Mucosa of gallbladder (tissue), 1 donor: ENCODE measurements at regions not wholly inside any gene's neighbourhood (a gene's known extent, or its start where the extent isn't known, plus 50 kb on each side); places are given as distances from the start of the nearest gene placed in this dataset.
"Not testable (repeated sequence)": the region's sequence is repeated elsewhere in the genome, so short reads cannot be mapped to it uniquely, and the experiment has no call there.

Experiments used
- DNase-seq: peaks from one replicate; pipeline ENCODE4 v3.0.0-alpha.2; 2020; ENCODE audit warnings: low spot score
- donor health status: DM: no; HTN: no; CAD: no.

- DNase-seq = no peak
Measured at GRCh38 chr1:187817782-187818181, 989.0 kb downstream of the PLA2G4A start.

DNA sequence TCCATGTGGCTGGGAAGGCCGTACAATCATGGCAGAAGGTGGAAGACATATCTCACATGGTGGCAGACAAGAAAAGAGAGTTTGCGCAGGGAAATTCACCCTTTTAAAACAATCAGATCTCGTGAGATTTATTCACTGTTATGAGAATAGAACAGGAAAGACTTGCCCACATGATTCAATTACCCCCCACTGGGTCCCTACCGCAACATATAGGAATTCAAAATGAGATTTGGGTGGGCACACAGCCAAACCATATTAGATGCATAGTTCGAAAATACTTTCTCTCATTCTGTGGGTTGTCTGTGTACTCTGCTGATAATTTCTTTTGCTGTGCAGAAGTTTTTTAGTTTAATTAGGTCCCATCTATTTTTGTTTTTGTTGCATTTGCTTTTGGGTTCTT, 990.3 kb downstream of the PLA2G4A start:
- DNase-seq = no peak

DNA sequence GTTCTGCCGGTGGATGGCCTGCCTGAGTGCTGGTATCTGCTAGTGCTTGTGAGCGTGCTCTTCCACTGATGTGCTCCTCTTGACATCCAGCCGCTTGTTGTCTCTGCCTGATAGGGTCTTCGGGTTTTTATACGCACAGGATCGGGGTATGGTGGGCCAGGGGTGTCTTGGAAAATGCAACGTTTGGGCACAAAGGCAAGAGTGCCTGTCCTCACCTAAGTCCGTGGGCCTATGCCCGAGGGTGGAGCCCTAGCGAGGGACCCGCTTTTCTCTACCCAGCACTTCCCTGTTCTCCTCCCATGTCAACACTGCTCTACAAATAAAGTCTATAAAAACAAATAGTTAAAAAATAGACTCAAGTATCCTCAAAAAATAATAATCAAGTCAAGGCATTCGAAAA, 1007.8 kb downstream of the PLA2G4A start:
- no peak for DNase-seq

GRCh38 chr1:187837787-187838186, 1009.0 kb downstream of the PLA2G4A start:
- DNase-seq = no peak

- DNase-seq = no peak
Measured at GRCh38 chr1:187838335-187839293, 1009.9 kb downstream of the PLA2G4A start.

GRCh38 chr1:187839873-187840272, 1011.1 kb downstream of the PLA2G4A start:
- DNase-seq = no peak

DNA sequence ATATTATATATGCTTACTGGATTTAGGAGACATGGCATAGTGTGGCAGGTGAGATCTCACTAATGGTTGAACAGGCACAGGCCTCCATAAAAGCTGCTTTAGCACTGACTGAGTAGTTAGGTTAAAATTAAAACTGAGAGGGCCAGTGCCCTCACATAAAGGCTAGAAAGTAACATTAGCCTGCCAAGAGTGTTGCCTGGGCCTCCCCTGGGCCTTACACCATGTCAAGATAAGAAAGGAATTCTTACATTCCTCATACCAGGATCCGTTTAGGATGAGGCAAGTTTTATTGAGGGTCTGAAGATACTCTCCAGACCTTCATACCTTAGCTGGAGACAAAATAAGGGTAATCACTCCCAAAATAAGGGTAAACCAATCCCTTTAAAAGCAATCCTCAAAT, 1011.8 kb downstream of the PLA2G4A start:
- no peak for DNase-seq

DNA sequence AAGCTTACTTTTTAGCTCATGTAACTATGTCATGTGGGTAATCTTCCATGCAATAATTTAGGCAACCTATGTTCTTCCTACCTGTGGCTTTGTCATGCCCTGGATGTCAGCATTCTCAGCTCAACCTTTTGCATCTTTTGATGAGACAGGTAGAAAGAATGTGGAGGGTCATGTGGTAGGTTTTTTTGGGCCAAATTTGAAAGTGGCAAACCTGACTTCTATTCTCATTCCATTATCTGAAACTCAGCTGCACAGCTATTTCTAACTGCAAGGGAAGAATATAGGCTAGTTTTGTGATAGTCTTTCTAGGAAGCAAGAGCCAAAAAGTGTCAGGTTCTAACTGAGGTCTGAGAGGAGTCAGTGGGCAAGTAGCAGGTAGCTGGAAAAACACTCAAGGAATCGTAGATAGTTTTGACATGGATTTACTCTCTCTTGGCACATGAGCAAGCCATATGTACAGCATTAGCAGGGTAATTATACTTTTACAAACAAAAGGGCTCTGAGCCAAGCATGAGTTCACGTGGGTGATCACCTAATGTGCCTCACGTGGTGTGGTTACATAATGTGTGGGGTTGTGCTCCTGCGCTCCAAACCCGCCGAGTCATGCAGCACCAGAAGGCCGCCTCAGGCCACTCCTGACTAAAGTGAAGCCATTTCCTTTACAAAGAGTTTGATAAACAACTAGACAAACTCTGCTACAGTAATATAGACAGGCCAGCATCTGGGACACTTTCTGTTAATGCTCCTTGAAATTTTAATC, 1013.8 kb downstream of the PLA2G4A start:
- DNase-seq = no peak

DNA sequence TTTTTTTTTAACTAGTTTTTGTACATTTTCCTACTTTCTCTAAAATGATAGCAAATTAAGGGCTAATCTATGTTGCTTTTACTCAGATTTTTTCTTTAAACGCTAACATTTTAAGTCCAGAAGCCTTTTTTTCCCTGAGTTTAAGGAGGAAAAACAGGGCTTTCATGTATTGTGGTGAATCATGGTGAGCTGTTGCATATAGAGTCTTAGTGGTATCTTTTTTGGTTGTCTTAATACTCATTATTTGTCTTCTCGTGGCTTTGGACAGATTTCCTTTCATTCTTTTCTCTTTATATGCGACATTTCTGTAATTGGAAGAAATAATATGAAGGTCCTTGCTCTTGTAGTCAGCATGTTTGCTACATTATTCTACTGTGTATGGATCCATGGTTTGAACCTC, 1015.6 kb downstream of the PLA2G4A start:
- DNase-seq = no peak

GRCh38 chr1:187847531-187847930, 1018.8 kb downstream of the PLA2G4A start:
- DNase-seq = no peak

- no peak for DNase-seq
Measured at GRCh38 chr1:187848321-187848720, 1019.6 kb downstream of the PLA2G4A start.

DNA sequence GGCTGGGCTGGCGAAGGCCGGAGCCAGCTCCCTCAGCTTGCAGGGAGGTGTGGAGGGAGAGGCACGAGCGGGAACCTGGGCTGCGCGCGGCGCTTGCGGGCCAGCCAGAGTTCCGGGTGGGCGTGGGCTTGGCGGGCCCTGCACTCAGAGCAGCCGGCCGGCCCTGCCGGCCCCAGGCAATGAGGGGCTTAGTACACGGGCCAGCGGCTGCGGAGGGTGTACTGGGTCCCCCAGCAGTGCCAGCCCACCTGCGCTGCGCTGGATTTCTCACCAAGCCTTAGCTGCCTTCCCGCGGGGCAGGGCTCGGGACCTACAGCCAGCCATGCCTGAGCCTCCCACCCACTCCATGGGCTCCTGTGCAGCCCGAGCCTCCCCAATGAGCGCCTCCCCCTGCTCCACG, 1021.4 kb downstream of the PLA2G4A start:
- DNase-seq = not testable (repeated sequence)

- DNase-seq = no peak
Measured at GRCh38 chr1:187853505-187853904, 1024.8 kb downstream of the PLA2G4A start.

DNA sequence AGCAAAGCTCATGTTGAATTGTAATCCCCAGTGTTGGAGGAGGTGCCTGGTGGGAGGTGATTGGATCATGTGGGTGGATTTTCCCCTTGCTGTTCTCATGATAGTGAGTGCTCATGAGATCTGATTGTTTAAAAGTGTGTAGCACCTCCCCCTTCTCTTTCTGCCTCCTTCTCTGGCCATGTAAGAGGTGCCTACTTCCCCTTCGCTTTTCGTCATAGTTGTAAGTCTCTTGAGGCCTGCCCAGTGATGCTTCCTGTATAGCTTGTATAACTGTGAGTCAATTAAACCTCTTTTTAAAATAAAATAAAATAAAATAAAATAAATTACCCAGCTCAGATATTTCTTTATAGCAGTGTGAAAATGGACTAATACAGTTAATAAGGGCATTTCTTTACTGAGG, 1025.7 kb downstream of the PLA2G4A start:
- no peak for DNase-seq

DNA sequence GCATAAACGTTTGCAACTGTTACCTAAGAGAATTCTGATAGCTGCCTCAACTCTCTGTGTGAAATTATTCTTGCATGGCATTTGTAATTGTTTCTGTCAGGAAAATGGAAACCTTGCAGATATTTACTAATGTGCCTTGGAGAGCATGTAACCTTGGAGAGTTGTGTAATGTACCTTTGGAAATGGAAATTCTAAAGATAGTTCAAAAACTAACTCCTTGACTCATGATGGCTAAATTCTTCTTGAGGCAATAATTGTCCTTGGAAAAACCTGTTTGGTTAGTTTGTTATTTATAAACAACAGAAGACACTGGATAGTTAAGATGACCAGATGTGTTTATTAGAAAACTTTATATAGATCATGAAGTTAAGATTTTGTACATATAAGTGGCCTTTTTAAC, 1033.8 kb downstream of the PLA2G4A start:
- DNase-seq = no peak

DNA sequence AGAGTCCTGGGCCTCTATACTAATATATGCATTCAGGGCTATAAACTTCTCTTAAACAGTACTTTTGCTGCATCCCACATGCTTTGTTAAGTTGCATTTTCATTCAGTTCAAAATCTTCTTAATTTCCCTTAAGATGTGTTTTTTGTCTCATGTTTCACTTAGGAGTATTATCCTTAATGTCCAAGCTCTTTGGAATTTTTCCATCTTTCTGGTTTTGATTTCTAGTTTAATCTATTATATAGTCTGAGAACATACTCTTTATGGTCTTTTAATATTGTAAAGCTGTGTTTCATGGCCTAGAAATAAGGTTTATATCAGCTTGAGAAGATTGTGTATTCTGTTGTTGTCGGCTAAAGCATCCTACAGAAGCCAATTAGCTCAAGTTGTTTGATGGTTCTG, 1041.8 kb downstream of the PLA2G4A start:
- no peak for DNase-seq

DNA sequence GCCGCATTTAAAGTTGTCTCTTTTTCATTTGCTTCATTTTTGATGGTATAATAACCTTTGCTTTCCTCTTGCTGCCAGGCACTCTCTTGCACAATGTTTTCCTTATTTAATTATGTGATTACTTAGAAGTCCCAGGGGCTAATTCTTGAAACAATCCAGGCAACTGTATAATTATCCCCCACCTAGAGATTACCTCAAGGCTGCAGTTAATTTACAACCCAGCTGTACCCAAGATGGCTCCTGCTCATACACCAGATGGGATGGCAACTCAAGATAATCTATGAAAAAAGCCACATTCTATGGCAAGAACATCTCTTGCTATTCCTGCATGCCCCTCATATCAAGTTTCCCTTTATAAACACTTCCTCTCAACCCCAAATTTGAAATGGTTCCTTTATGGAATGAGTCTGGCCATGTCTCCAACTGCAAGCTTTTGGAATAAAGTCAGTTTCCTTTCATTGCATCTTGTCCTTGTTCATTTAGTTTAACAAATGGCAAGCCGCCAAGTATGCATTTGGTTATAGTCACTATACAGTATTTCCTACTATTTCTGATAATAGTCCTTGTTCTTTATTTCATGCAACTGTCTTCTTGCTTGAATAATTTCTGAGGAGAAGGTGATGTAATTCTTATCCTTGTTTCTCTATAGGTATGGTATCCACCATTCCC, 1042.6 kb downstream of the PLA2G4A start:
- no peak for DNase-seq

- no peak for DNase-seq
Measured at GRCh38 chr1:187872550-187872949, 1043.8 kb downstream of the PLA2G4A start.

GRCh38 chr1:187873126-187873525, 1044.4 kb downstream of the PLA2G4A start:
- no peak for DNase-seq

DNA sequence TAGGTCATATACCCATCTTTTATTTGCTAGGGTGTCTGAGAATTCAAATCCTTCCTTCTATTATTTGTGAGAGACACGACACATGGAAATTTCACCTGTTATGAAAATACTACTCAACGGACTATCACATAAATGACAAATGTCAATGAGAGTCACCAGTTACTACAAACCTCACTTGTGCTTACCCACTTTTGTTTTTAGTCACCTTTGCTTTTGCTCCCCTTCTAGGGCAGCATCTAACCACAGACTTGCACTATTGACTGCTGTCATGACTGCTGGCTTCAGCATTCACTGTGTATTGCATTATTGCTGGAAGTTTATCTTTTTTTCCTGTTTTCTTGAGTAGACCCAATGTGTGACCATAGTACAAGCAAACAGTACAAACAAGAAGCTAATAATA, 1048.0 kb downstream of the PLA2G4A start:
- DNase-seq = no peak

- no peak for DNase-seq
Measured at GRCh38 chr1:187877220-187877619, 1048.5 kb downstream of the PLA2G4A start.

GRCh38 chr1:187878883-187879282, 1050.1 kb downstream of the PLA2G4A start:
- DNase-seq = no peak
